H1 (cell line): ENCODE measurements at regions not wholly inside any gene's neighbourhood (a gene's known extent, or its start where the extent isn't known, plus 50 kb on each side); places are given as distances from the start of the nearest gene placed in this dataset.

Experiments used
- HDAC6 ChIP-seq: IDR thresholded peaks from one replicate; pipeline ENCODE4 v1.7.1; 2012; ENCODE audit warnings: low read depth, mild to moderate bottlenecking, inconsistent platforms, low read length, moderate library complexity
- SP4 ChIP-seq: IDR thresholded peaks from 2 replicates; pipeline ENCODE4 v1.6.1; 2012; ENCODE audit warnings: low read length, inconsistent platforms
- TCF12 ChIP-seq: IDR thresholded peaks from 2 replicates; pipeline ENCODE4 v1.6.1; 2011; ENCODE audit warnings: low read depth, mild to moderate bottlenecking, low read length
- TF ChIP-seq, protein P1 (sequence below), 3 experiments: IDR thresholded peaks; 1 replicate in 2 of 3; 2 replicates in 1 of 3; pipeline versions ENCODE4 v1.5.1 to v1.6.1; 2011; ENCODE audit warnings: low read length in 3 of 3, mild to moderate bottlenecking in 3 of 3, inconsistent platforms in 2 of 3, low read depth in 1 of 3, moderate library complexity in 1 of 3; ENCODE audit not compliant: insufficient read depth in 1 of 3; ENCODE audit errors: control extremely low read depth in 1 of 3

DNA sequence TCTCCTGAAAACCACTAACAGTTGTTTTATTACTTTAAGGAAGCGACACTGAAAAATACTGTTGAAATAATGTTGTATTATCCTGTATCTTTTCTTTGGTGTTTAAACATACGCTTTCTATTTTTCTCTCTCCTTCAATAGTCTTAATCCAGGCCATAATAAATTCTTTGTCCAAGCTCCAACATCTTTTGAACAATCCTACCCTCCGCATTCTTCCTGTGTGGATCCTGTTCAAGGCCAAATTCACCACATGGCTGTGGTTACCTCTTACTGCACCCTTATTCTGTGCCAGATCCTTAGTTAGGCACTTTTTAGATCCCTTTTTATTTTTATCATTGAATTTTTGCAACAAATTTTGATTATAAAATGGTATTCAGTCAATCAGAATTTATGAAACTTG, 1691.5 kb downstream of the MAT2B start:
- TF ChIP-seq HDAC6 (no peak), TCF12 (no peak), SP4 (no peak)
- TF ChIP-seq, protein P1, sequence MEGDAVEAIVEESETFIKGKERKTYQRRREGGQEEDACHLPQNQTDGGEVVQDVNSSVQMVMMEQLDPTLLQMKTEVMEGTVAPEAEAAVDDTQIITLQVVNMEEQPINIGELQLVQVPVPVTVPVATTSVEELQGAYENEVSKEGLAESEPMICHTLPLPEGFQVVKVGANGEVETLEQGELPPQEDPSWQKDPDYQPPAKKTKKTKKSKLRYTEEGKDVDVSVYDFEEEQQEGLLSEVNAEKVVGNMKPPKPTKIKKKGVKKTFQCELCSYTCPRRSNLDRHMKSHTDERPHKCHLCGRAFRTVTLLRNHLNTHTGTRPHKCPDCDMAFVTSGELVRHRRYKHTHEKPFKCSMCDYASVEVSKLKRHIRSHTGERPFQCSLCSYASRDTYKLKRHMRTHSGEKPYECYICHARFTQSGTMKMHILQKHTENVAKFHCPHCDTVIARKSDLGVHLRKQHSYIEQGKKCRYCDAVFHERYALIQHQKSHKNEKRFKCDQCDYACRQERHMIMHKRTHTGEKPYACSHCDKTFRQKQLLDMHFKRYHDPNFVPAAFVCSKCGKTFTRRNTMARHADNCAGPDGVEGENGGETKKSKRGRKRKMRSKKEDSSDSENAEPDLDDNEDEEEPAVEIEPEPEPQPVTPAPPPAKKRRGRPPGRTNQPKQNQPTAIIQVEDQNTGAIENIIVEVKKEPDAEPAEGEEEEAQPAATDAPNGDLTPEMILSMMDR (IDR thresholded peaks at IDR 0.05; ENCODE audit: control extremely low read depth in 1 of 3, insufficient read depth in 1 of 3, low read depth in 1 of 3, low read length in 3 of 3), result no peak
